GM18907 (cell line): ENCODE measurements at regions not wholly inside any gene's neighbourhood (a gene's known extent, or its start where the extent isn't known, plus 50 kb on each side); places are given as distances from the start of the nearest gene placed in this dataset.
"Not testable (repeated sequence)": the region's sequence is repeated elsewhere in the genome, so short reads cannot be mapped to it uniquely, and the experiment has no call there.

Experiments
- ATAC-seq: cut with Tn5 transposase; IDR thresholded peaks from one replicate; pipeline ENCODE4 v1.9.1; 2021; ENCODE audit warnings: mild to moderate bottlenecking, moderate library complexity; ENCODE audit not compliant: unreplicated experiment

GRCh38 chr10:109809954-109810353 lies 113.4 kb downstream of the XPNPEP1 start:
- ATAC-seq = not testable (repeated sequence)

- not testable (repeated sequence) for ATAC-seq
These were observed 122.1 kb downstream of the XPNPEP1 start for GRCh38 chr10:109801191-109801590.

- ATAC-seq = no peak
These were observed 132.7 kb downstream of the XPNPEP1 start for GRCh38 chr10:109790647-109791046.

- ATAC-seq = no peak
These were observed 139.1 kb downstream of the XPNPEP1 start for GRCh38 chr10:109784236-109784635.

- no peak for ATAC-seq
These were observed 140.0 kb downstream of the XPNPEP1 start for GRCh38 chr10:109783286-109783685.

GRCh38 chr10:109780997-109781396 lies 142.3 kb downstream of the XPNPEP1 start:
- no peak for ATAC-seq

GRCh38 chr10:109778993-109779392 lies 144.3 kb downstream of the XPNPEP1 start:
- ATAC-seq = no peak

- peak; percentile 8 for ATAC-seq
These were observed 149.2 kb downstream of the XPNPEP1 start for GRCh38 chr10:109774121-109774440.

- peak; percentile 64 for ATAC-seq
These were observed 149.8 kb downstream of the XPNPEP1 start for GRCh38 chr10:109773288-109774120.

GRCh38 chr10:109770663-109771062 lies 152.6 kb downstream of the XPNPEP1 start:
- ATAC-seq = no peak

GRCh38 chr10:109769966-109770365 lies 153.3 kb downstream of the XPNPEP1 start:
- no peak for ATAC-seq

- ATAC-seq = no peak
These were observed 157.5 kb downstream of the XPNPEP1 start for GRCh38 chr10:109765838-109766237.

GRCh38 chr10:109762555-109762954 lies 160.8 kb downstream of the XPNPEP1 start:
- no peak for ATAC-seq

GRCh38 chr10:109757670-109758069 lies 165.6 kb downstream of the XPNPEP1 start:
- ATAC-seq = not testable (repeated sequence)

- no peak for ATAC-seq
These were observed 176.4 kb downstream of the XPNPEP1 start for GRCh38 chr10:109746861-109747260.

- ATAC-seq = no peak
These were observed 179.3 kb downstream of the XPNPEP1 start for GRCh38 chr10:109744020-109744419.

- no peak for ATAC-seq
These were observed 179.7 kb downstream of the XPNPEP1 start for GRCh38 chr10:109743574-109743973.

GRCh38 chr10:109743146-109743545 lies 180.2 kb downstream of the XPNPEP1 start:
- no peak for ATAC-seq

GRCh38 chr10:109741712-109742111 lies 181.6 kb downstream of the XPNPEP1 start:
- ATAC-seq = no peak

- ATAC-seq = no peak
These were observed 182.9 kb downstream of the XPNPEP1 start for GRCh38 chr10:109740436-109740835.

- ATAC-seq = no peak
These were observed 185.7 kb downstream of the XPNPEP1 start for GRCh38 chr10:109737626-109738025.

GRCh38 chr10:109737009-109737408 lies 186.3 kb downstream of the XPNPEP1 start:
- no peak for ATAC-seq

- ATAC-seq = no peak
These were observed 187.5 kb downstream of the XPNPEP1 start for GRCh38 chr10:109735776-109736175.
